PFSK-1 (cell line): ENCODE measurements at regions not wholly inside any gene's neighbourhood (a gene's known extent, or its start where the extent isn't known, plus 50 kb on each side); places are given as distances from the start of the nearest gene placed in this dataset.

ENCODE experiments used
- POLR2AphosphoS5 ChIP-seq: IDR thresholded peaks from 2 replicates; pipeline ENCODE4 v1.6.1; 2012; ENCODE audit warnings: low read depth, mild to moderate bottlenecking, control low read depth, low read length, moderate library complexity
- REST ChIP-seq, 2 experiments: IDR thresholded peaks; 2 replicates each; pipeline versions ENCODE4 v1.6.1 to v1.8.0; 2011 to 2012; ENCODE audit warnings: low read depth in 2 of 2, low read length in 2 of 2, control low read depth in 1 of 2, inconsistent platforms in 1 of 2, mild to moderate bottlenecking in 1 of 2, moderate library complexity in 1 of 2; ENCODE audit not compliant: insufficient read depth in 1 of 2

- TF ChIP-seq REST (IDR thresholded peaks at IDR 0.05; ENCODE audit: insufficient read depth in 1 of 2, low read depth in 2 of 2, low read length in 2 of 2) (no peak), POLR2AphosphoS5 (no peak)
Measured at GRCh38 chr2:195047955-195048354, 609.1 kb upstream of the SLC39A10 start.
